ENCODE measurements at regions not wholly inside any gene's neighbourhood (a gene's known extent, or its start where the extent isn't known, plus 50 kb on each side); places are given as distances from the start of the nearest gene placed in this dataset.
A peak's percentile ranks its signal among the peaks of the same experiment; 100 is the strongest.

DNA sequence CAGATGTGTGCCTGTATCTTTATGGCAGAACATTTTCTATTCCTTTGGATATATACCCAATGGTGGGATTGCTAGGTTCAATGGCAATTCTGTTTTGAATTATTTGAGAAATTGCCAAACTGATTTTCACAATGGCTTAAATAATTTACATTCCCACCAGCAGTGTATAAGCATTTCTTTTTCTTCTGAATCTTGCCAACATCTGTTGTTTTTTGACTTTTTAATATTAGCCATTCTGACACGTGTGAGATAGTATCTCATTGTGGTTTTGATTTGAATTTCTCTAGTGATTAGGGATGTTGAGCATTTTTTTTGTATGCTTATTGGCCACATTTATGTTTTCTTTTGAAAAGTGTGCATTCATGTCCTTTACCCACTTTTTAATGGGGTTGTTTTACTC lies 864.3 kb upstream of the ADAMTS5 start:
- Histone ChIP-seq H3K79me2 (ENCODE audit: insufficient read depth, low read length) (no peaks in the 10 kb centered on the region), H3K9ac (ENCODE audit: low read depth, low read length) (no peak overlapping the region), H3K4me3 (ENCODE audit: low read depth in 1 of 2, low read length in 2 of 2) (no peak overlapping the region), H3K4me2 (ENCODE audit: insufficient read depth, low read length) (no peak overlapping the region), H4K20me1 (ENCODE audit: insufficient read depth, low read length) (no peaks in the 10 kb centered on the region), H3K27me3 (ENCODE audit: insufficient read depth, low read length, poor library complexity) (no peaks in the 10 kb centered on the region), H3K27ac (ENCODE audit: low read length) (no peak overlapping the region), H2AFZ (ENCODE audit: low read depth, low read length) (no peak overlapping the region), H3K36me3 (ENCODE audit: insufficient read depth, low read length) (no peaks in the 10 kb centered on the region), H3K9me3 (ENCODE audit: insufficient read depth, low read length, severe bottlenecking) (no peaks in the 10 kb centered on the region), H3K4me1 (ENCODE audit: insufficient read depth, low read length) (no peaks in the 10 kb centered on the region)
- no peak for DNase-seq
- no peak for ATAC-seq (ENCODE audit: insufficient read depth, low read depth)
- TF ChIP-seq EZH2 (IDR thresholded peaks at IDR 0.05; ENCODE audit: borderline replicate concordance, low read depth, low read length, severe bottlenecking): no peak
- TF ChIP-seq, protein P1, sequence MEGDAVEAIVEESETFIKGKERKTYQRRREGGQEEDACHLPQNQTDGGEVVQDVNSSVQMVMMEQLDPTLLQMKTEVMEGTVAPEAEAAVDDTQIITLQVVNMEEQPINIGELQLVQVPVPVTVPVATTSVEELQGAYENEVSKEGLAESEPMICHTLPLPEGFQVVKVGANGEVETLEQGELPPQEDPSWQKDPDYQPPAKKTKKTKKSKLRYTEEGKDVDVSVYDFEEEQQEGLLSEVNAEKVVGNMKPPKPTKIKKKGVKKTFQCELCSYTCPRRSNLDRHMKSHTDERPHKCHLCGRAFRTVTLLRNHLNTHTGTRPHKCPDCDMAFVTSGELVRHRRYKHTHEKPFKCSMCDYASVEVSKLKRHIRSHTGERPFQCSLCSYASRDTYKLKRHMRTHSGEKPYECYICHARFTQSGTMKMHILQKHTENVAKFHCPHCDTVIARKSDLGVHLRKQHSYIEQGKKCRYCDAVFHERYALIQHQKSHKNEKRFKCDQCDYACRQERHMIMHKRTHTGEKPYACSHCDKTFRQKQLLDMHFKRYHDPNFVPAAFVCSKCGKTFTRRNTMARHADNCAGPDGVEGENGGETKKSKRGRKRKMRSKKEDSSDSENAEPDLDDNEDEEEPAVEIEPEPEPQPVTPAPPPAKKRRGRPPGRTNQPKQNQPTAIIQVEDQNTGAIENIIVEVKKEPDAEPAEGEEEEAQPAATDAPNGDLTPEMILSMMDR (IDR thresholded peaks at IDR 0.05; ENCODE audit: borderline replicate concordance, extremely low read depth, low read length, poor library complexity, severe bottlenecking): no peak

DNA sequence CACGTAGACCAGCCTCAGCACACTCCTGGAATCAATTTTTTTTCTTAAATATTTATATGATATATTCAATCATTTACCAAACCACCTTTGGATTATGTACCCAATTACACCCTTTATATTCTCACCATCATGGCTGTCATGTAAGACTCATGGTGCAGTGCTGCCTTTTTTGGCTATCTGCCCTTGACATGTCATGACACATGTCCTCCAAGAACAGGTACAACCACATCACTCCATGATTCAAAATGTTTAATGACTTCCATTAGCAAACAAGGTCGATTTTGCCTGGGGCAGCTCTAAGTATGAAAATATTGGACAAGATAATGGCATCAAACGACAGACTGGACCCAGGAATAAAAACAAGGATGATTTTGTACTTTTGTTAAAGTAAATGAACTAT lies 861.1 kb upstream of the ADAMTS5 start:
- Histone ChIP-seq H3K9me3 (ENCODE audit: insufficient read depth, low read length, severe bottlenecking) (no peaks in the 10 kb centered on the region), H3K27me3 (ENCODE audit: insufficient read depth, low read length, poor library complexity) (no peaks in the 10 kb centered on the region)
- DNase-seq: no peak

DNA sequence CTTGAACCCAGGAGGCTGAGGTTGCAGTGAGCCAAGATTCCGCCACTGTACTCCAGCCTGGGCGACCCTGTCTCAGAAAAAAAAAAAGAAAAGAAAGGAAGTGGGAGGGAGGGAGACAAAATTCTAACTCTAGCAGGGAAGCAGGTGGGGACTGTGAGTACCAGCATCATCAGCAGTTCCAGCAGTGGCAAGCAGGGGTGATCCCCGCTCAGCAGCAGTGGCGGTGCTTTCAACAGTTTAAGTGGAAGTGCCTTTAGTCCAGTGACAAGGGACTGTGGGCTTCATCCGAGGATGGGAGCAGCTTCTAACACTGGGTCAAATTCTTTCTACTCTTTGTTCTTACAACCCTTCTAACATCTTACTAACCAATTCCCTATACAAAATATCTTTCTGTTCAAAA lies 858.1 kb upstream of the ADAMTS5 start:
- no peak overlapping the region for H2AFZ ChIP-seq (ENCODE audit: low read depth, low read length)

More for the DNA sequence above, 861.1 kb upstream of the ADAMTS5 start:
- ATAC-seq (ENCODE audit: insufficient read depth, low read depth): no peak
- TF ChIP-seq, protein P1 (IDR thresholded peaks at IDR 0.05; ENCODE audit: borderline replicate concordance, extremely low read depth, low read length, poor library complexity, severe bottlenecking): no peak
- TF ChIP-seq EZH2 (IDR thresholded peaks at IDR 0.05; ENCODE audit: borderline replicate concordance, low read depth, low read length, severe bottlenecking): no peak
- H4K20me1 ChIP-seq (ENCODE audit: insufficient read depth, low read length): no peaks in the 10 kb centered on the region
- no peak overlapping the region for H3K4me2 ChIP-seq (ENCODE audit: insufficient read depth, low read length)
- H3K4me3 ChIP-seq (ENCODE audit: low read depth in 1 of 2, low read length in 2 of 2): no peak overlapping the region
- no peak overlapping the region for H3K9ac ChIP-seq (ENCODE audit: low read depth, low read length)
- H2AFZ ChIP-seq (ENCODE audit: low read depth, low read length): no peak overlapping the region
- H3K36me3 ChIP-seq (ENCODE audit: insufficient read depth, low read length): no peaks in the 10 kb centered on the region
- no peaks in the 10 kb centered on the region for H3K79me2 ChIP-seq (ENCODE audit: insufficient read depth, low read length)
- H3K27ac ChIP-seq (ENCODE audit: low read length): no peak overlapping the region
- H3K4me1 ChIP-seq (ENCODE audit: insufficient read depth, low read length): no peaks in the 10 kb centered on the region

More for the DNA sequence above, 858.1 kb upstream of the ADAMTS5 start:
- Histone ChIP-seq H3K4me3 (ENCODE audit: low read depth in 1 of 2, low read length in 2 of 2) (no peak overlapping the region), H3K4me1 (ENCODE audit: insufficient read depth, low read length) (no peaks in the 10 kb centered on the region), H3K27ac (ENCODE audit: low read length) (no peak overlapping the region), H4K20me1 (ENCODE audit: insufficient read depth, low read length) (no peaks in the 10 kb centered on the region), H3K4me2 (ENCODE audit: insufficient read depth, low read length) (no peak overlapping the region), H3K27me3 (ENCODE audit: insufficient read depth, low read length, poor library complexity) (no peaks in the 10 kb centered on the region), H3K9me3 (ENCODE audit: insufficient read depth, low read length, severe bottlenecking) (no peaks in the 10 kb centered on the region), H3K36me3 (ENCODE audit: insufficient read depth, low read length) (no peaks in the 10 kb centered on the region), H3K79me2 (ENCODE audit: insufficient read depth, low read length) (no peaks in the 10 kb centered on the region), H3K9ac (ENCODE audit: low read depth, low read length) (no peak overlapping the region)
- ATAC-seq (ENCODE audit: insufficient read depth, low read depth): 0 out of 3 replicates have a peak, but pooled peaks have one; percentile 35
- TF ChIP-seq, protein P1 (IDR thresholded peaks at IDR 0.05; ENCODE audit: borderline replicate concordance, extremely low read depth, low read length, poor library complexity, severe bottlenecking): no peak
- no peak for TF ChIP-seq EZH2 (IDR thresholded peaks at IDR 0.05; ENCODE audit: borderline replicate concordance, low read depth, low read length, severe bottlenecking)
- no peak for DNase-seq
